HEK293 (cell line): ENCODE measurements at regions not wholly inside any gene's neighbourhood (a gene's known extent, or its start where the extent isn't known, plus 50 kb on each side); places are given as distances from the start of the nearest gene placed in this dataset.

Source experiments
- CTCF ChIA-PET: fragments of 350-600 bp; formaldehyde crosslinking; extraction: SDS; loops from one replicate; lab custom pipeline; 2021; ENCODE audit warnings: antibody characterized with exemption; lab: Yijun Ruan, JAX
- POLR2A ChIA-PET: fragments of 300-600 bp; formaldehyde crosslinking; extraction: SDS; loops from one replicate; lab custom pipeline; 2020; ENCODE audit warnings: antibody characterized with exemption, inconsistent platforms; lab: Yijun Ruan, JAX
- H3K27ac ChIP-seq: fragments of 200-500 bp; sonication (Bioruptor generic); 2 replicates; pipeline ENCODE4 v1.5.1; 2014; ENCODE audit warnings: low read depth, low read length, control low read depth, inconsistent platforms; ENCODE audit errors: extremely low read depth
- H3K36me3 ChIP-seq, 2 experiments: fragments of 200-500 bp in 1 of 2; sonication (Bioruptor generic) in 1 of 2; 1 replicate in 1 of 2; 2 replicates in 1 of 2; pipeline ENCODE4 v1.5.1; 2014 to 2017; ENCODE audit warnings: inconsistent platforms in 2 of 2, low read length in 2 of 2; ENCODE audit not compliant: control insufficient read depth in 2 of 2, insufficient read depth in 1 of 2
- H3K4me1 ChIP-seq: fragments of 200-500 bp; sonication (Bioruptor generic); 2 replicates; pipeline ENCODE4 v1.5.1; 2014; ENCODE audit warnings: mild to moderate bottlenecking, low read length, inconsistent platforms; ENCODE audit not compliant: control insufficient read depth, insufficient read depth
- H3K4me3 ChIP-seq: 2 replicates; pipeline ENCODE4 v1.5.1; 2011; ENCODE audit warnings: low read depth, mild to moderate bottlenecking, control low read depth, low read length, moderate library complexity
- H3K9me3 ChIP-seq: fragments of 200-500 bp; sonication (Bioruptor generic); 2 replicates; pipeline ENCODE4 v1.5.1; 2014; ENCODE audit warnings: low read depth, low read length, inconsistent platforms; ENCODE audit not compliant: control insufficient read depth, insufficient read depth
- FEZF1 ChIP-seq: fragments of 450-650 bp; formaldehyde crosslinking; IDR thresholded peaks from 2 replicates; pipeline ENCODE4 v1.5.1; 2016; ENCODE audit warnings: missing biosample characterization, missing genetic modification characterization
- RBAK ChIP-seq: fragments of 450-650 bp; formaldehyde crosslinking; IDR thresholded peaks from 2 replicates; pipeline ENCODE4 v1.5.1; 2016; ENCODE audit warnings: missing biosample characterization, missing genetic modification characterization
- REPIN1 ChIP-seq: fragments of 450-650 bp; formaldehyde crosslinking; IDR thresholded peaks from 2 replicates; pipeline ENCODE4 v1.5.1; 2017; ENCODE audit warnings: missing biosample characterization, missing genetic modification characterization, low read depth
- TRIM28 ChIP-seq: IDR thresholded peaks from 2 replicates; pipeline ENCODE4 v1.6.1; 2011; ENCODE audit warnings: low read length, control low read depth, borderline replicate concordance
- ZNF2 ChIP-seq: fragments of 450-650 bp; formaldehyde crosslinking; IDR thresholded peaks from 2 replicates; pipeline ENCODE4 v1.5.1; 2016; ENCODE audit warnings: missing biosample characterization, missing genetic modification characterization
- ZNF202 ChIP-seq: fragments of 450-650 bp; formaldehyde crosslinking; IDR thresholded peaks from 2 replicates; pipeline ENCODE4 v1.5.1; 2016; ENCODE audit warnings: missing biosample characterization, missing genetic modification characterization, borderline replicate concordance
- ZNF211 ChIP-seq: fragments of 450-650 bp; formaldehyde crosslinking; IDR thresholded peaks from 2 replicates; pipeline ENCODE4 v1.5.1; 2016; ENCODE audit warnings: low read depth, missing biosample characterization, missing genetic modification characterization
- ZNF426 ChIP-seq: fragments of 450-650 bp; formaldehyde crosslinking; IDR thresholded peaks from 2 replicates; pipeline ENCODE4 v1.5.1; 2017; ENCODE audit warnings: missing biosample characterization, missing genetic modification characterization, mild to moderate bottlenecking, inconsistent platforms, moderate library complexity
- ZNF518A ChIP-seq: fragments of 450-650 bp; formaldehyde crosslinking; conservative IDR thresholded peaks from 2 replicates; pipeline ENCODE4 v1.5.1; 2016; ENCODE audit warnings: low read depth, missing biosample characterization, missing genetic modification characterization
- ZNF561 ChIP-seq: fragments of 450-650 bp; IDR thresholded peaks from 2 replicates; pipeline ENCODE4 v1.5.1; 2018; ENCODE audit warnings: missing biosample characterization, missing genetic modification characterization, borderline replicate concordance
- ZNF660 ChIP-seq: fragments of 450-650 bp; IDR thresholded peaks from 2 replicates; pipeline ENCODE4 v1.5.1; 2018; ENCODE audit warnings: missing biosample characterization, mild to moderate bottlenecking, missing genetic modification characterization
- ZSCAN4 ChIP-seq: fragments of 450-650 bp; formaldehyde crosslinking; IDR thresholded peaks from 2 replicates; pipeline ENCODE4 v1.5.1; 2017; ENCODE audit warnings: missing biosample characterization, missing genetic modification characterization
- ZXDB ChIP-seq: fragments of 450-650 bp; formaldehyde crosslinking; IDR thresholded peaks from 2 replicates; pipeline ENCODE4 v1.5.1; 2016; ENCODE audit warnings: missing biosample characterization, missing genetic modification characterization
- TF ChIP-seq, protein P1 (sequence below): fragments of 450-650 bp; formaldehyde crosslinking; IDR thresholded peaks from 2 replicates; pipeline ENCODE4 v1.5.1; 2016; ENCODE audit warnings: missing biosample characterization, missing genetic modification characterization, borderline replicate concordance
- TF ChIP-seq, protein P2 (sequence below): fragments of 450-650 bp; formaldehyde crosslinking; IDR thresholded peaks from 2 replicates; pipeline ENCODE4 v1.5.1; 2016; ENCODE audit warnings: missing biosample characterization, missing genetic modification characterization, low read depth
- TF ChIP-seq, protein P3 (sequence below): IDR thresholded peaks from 2 replicates; pipeline ENCODE4 v1.6.1; 2011; ENCODE audit warnings: mild to moderate bottlenecking, low read depth, low read length, borderline replicate concordance

- TF ChIP-seq, protein P1, sequence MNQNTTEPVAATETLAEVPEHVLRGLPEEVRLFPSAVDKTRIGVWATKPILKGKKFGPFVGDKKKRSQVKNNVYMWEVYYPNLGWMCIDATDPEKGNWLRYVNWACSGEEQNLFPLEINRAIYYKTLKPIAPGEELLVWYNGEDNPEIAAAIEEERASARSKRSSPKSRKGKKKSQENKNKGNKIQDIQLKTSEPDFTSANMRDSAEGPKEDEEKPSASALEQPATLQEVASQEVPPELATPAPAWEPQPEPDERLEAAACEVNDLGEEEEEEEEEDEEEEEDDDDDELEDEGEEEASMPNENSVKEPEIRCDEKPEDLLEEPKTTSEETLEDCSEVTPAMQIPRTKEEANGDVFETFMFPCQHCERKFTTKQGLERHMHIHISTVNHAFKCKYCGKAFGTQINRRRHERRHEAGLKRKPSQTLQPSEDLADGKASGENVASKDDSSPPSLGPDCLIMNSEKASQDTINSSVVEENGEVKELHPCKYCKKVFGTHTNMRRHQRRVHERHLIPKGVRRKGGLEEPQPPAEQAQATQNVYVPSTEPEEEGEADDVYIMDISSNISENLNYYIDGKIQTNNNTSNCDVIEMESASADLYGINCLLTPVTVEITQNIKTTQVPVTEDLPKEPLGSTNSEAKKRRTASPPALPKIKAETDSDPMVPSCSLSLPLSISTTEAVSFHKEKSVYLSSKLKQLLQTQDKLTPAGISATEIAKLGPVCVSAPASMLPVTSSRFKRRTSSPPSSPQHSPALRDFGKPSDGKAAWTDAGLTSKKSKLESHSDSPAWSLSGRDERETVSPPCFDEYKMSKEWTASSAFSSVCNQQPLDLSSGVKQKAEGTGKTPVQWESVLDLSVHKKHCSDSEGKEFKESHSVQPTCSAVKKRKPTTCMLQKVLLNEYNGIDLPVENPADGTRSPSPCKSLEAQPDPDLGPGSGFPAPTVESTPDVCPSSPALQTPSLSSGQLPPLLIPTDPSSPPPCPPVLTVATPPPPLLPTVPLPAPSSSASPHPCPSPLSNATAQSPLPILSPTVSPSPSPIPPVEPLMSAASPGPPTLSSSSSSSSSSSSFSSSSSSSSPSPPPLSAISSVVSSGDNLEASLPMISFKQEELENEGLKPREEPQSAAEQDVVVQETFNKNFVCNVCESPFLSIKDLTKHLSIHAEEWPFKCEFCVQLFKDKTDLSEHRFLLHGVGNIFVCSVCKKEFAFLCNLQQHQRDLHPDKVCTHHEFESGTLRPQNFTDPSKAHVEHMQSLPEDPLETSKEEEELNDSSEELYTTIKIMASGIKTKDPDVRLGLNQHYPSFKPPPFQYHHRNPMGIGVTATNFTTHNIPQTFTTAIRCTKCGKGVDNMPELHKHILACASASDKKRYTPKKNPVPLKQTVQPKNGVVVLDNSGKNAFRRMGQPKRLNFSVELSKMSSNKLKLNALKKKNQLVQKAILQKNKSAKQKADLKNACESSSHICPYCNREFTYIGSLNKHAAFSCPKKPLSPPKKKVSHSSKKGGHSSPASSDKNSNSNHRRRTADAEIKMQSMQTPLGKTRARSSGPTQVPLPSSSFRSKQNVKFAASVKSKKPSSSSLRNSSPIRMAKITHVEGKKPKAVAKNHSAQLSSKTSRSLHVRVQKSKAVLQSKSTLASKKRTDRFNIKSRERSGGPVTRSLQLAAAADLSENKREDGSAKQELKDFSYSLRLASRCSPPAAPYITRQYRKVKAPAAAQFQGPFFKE (tag by site-specific recombination), result no peak
- no peak for TF ChIP-seq ZNF426 (tag by site-specific recombination)
- TF ChIP-seq, protein P2, sequence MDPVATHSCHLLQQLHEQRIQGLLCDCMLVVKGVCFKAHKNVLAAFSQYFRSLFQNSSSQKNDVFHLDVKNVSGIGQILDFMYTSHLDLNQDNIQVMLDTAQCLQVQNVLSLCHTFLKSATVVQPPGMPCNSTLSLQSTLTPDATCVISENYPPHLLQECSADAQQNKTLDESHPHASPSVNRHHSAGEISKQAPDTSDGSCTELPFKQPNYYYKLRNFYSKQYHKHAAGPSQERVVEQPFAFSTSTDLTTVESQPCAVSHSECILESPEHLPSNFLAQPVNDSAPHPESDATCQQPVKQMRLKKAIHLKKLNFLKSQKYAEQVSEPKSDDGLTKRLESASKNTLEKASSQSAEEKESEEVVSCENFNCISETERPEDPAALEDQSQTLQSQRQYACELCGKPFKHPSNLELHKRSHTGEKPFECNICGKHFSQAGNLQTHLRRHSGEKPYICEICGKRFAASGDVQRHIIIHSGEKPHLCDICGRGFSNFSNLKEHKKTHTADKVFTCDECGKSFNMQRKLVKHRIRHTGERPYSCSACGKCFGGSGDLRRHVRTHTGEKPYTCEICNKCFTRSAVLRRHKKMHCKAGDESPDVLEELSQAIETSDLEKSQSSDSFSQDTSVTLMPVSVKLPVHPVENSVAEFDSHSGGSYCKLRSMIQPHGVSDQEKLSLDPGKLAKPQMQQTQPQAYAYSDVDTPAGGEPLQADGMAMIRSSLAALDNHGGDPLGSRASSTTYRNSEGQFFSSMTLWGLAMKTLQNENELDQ (tag by site-specific recombination), result no peak
- no peak for TF ChIP-seq TRIM28
- no peak for TF ChIP-seq ZNF660 (tag by site-specific recombination)
- no peak for TF ChIP-seq ZSCAN4 (tag by site-specific recombination)
- no peak for TF ChIP-seq ZNF211
- no peak for TF ChIP-seq ZNF2 (tag by site-specific recombination)
- no peak for TF ChIP-seq REPIN1 (tag by site-specific recombination)
- TF ChIP-seq, protein P3, sequence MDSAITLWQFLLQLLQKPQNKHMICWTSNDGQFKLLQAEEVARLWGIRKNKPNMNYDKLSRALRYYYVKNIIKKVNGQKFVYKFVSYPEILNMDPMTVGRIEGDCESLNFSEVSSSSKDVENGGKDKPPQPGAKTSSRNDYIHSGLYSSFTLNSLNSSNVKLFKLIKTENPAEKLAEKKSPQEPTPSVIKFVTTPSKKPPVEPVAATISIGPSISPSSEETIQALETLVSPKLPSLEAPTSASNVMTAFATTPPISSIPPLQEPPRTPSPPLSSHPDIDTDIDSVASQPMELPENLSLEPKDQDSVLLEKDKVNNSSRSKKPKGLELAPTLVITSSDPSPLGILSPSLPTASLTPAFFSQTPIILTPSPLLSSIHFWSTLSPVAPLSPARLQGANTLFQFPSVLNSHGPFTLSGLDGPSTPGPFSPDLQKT, result no peak
- no peak for TF ChIP-seq ZNF518A
- no peak for TF ChIP-seq FEZF1
- no peak for TF ChIP-seq ZXDB
- TF ChIP-seq ZNF561 (tag by site-specific recombination), result no peak
- no peak for TF ChIP-seq RBAK (tag by site-specific recombination)
- no peak for TF ChIP-seq ZNF202 (tag by site-specific recombination)
- Histone ChIP-seq H3K36me3 (no peaks in the 10 kb centered on the region), H3K27ac (no peak overlapping the region), H3K4me1 (no peaks in the 10 kb centered on the region), H3K9me3 (no peaks in the 10 kb centered on the region), H3K4me3 (no peak overlapping the region)
- CTCF ChIA-PET, result no interaction called here
- POLR2A ChIA-PET, result no interaction called here
These were observed 326.1 kb downstream of the HNRNPD start for GRCh38 chr4:82047731-82048130.
